ENCODE measurements at regions not wholly inside any gene's neighbourhood (a gene's known extent, or its start where the extent isn't known, plus 50 kb on each side); places are given as distances from the start of the nearest gene placed in this dataset.

GRCh38 chr5:164885179-164885578, 1379.8 kb downstream of the MAT2B start:
- Mint-ChIP-seq H3K9me3 (no peaks in the 10 kb centered on the region), H3K4me3 (no peak overlapping the region), H3K36me3 (ENCODE audit: low read depth) (no peaks in the 10 kb centered on the region), H3K27ac (no peak overlapping the region), H3K4me1 (ENCODE audit: low read depth) (no peaks in the 10 kb centered on the region), H3K27me3 (no peaks in the 10 kb centered on the region)
- intact Hi-C loops (cut with micrococcal nuclease) = no loop called here

GRCh38 chr5:164893071-164893470, 1387.7 kb downstream of the MAT2B start:
- no peak overlapping the region for H3K4me3 Mint-ChIP-seq
- no peaks in the 10 kb centered on the region for H3K27me3 Mint-ChIP-seq
- no peak overlapping the region for H3K27ac Mint-ChIP-seq
- H3K9me3 Mint-ChIP-seq = peaks cover 14% of the 10 kb centered on the region
- intact Hi-C loops (cut with micrococcal nuclease) = no loop called here
- H3K4me1 Mint-ChIP-seq (ENCODE audit: low read depth) = no peaks in the 10 kb centered on the region
- H3K36me3 Mint-ChIP-seq (ENCODE audit: low read depth) = no peaks in the 10 kb centered on the region

- H3K27ac Mint-ChIP-seq = no peak overlapping the region
- peaks cover 26% of the 10 kb centered on the region for H3K9me3 Mint-ChIP-seq
- no peaks in the 10 kb centered on the region for H3K36me3 Mint-ChIP-seq (ENCODE audit: low read depth)
Measured at GRCh38 chr5:164898705-164899104, 1393.3 kb downstream of the MAT2B start.

GRCh38 chr5:164909673-164910072, 1404.3 kb downstream of the MAT2B start:
- no peaks in the 10 kb centered on the region for H3K27me3 Mint-ChIP-seq

More at GRCh38 chr5:164898705-164899104, 1393.3 kb downstream of the MAT2B start:
- intact Hi-C loops (cut with micrococcal nuclease) = no loop called here
- Mint-ChIP-seq H3K4me3 (no peak overlapping the region), H3K27me3 (no peaks in the 10 kb centered on the region), H3K4me1 (ENCODE audit: low read depth) (no peaks in the 10 kb centered on the region)

GRCh38 chr5:164921722-164922121, 1416.3 kb downstream of the MAT2B start:
- no peaks in the 10 kb centered on the region for H3K4me1 Mint-ChIP-seq (ENCODE audit: low read depth)

More at GRCh38 chr5:164909673-164910072, 1404.3 kb downstream of the MAT2B start:
- Mint-ChIP-seq H3K9me3 (peaks cover 6% of the 10 kb centered on the region), H3K4me3 (no peak overlapping the region), H3K36me3 (ENCODE audit: low read depth) (no peaks in the 10 kb centered on the region), H3K27ac (no peak overlapping the region), H3K4me1 (ENCODE audit: low read depth) (no peaks in the 10 kb centered on the region)
- intact Hi-C loops (cut with micrococcal nuclease) = no loop called here

GRCh38 chr5:164934039-164934438, 1428.6 kb downstream of the MAT2B start:
- no peaks in the 10 kb centered on the region for H3K36me3 Mint-ChIP-seq (ENCODE audit: low read depth)
- no peak overlapping the region for H3K4me3 Mint-ChIP-seq
- H3K4me1 Mint-ChIP-seq (ENCODE audit: low read depth) = no peaks in the 10 kb centered on the region
- H3K27me3 Mint-ChIP-seq = no peaks in the 10 kb centered on the region
- H3K27ac Mint-ChIP-seq = no peak overlapping the region
- H3K9me3 Mint-ChIP-seq = peaks cover 28% of the 10 kb centered on the region
- intact Hi-C loops (cut with micrococcal nuclease) = no loop called here

More at GRCh38 chr5:164921722-164922121, 1416.3 kb downstream of the MAT2B start:
- Mint-ChIP-seq H3K27me3 (no peaks in the 10 kb centered on the region), H3K36me3 (ENCODE audit: low read depth) (no peaks in the 10 kb centered on the region), H3K27ac (no peak overlapping the region), H3K4me3 (no peak overlapping the region), H3K9me3 (peaks cover 31% of the 10 kb centered on the region)
- intact Hi-C loops (cut with micrococcal nuclease) = no loop called here

- intact Hi-C loops (cut with micrococcal nuclease) = no loop called here
- no peak overlapping the region for H3K27ac Mint-ChIP-seq
- no peaks in the 10 kb centered on the region for H3K27me3 Mint-ChIP-seq
- H3K9me3 Mint-ChIP-seq = peaks cover 28% of the 10 kb centered on the region
- H3K4me1 Mint-ChIP-seq (ENCODE audit: low read depth) = no peaks in the 10 kb centered on the region
- H3K36me3 Mint-ChIP-seq (ENCODE audit: low read depth) = no peaks in the 10 kb centered on the region
- no peak overlapping the region for H3K4me3 Mint-ChIP-seq
Measured at GRCh38 chr5:164934561-164934960, 1429.1 kb downstream of the MAT2B start.

- no peaks in the 10 kb centered on the region for H3K4me1 Mint-ChIP-seq (ENCODE audit: low read depth)
- no peaks in the 10 kb centered on the region for H3K36me3 Mint-ChIP-seq (ENCODE audit: low read depth)
- no peaks in the 10 kb centered on the region for H3K27me3 Mint-ChIP-seq
- H3K27ac Mint-ChIP-seq = no peak overlapping the region
- intact Hi-C loops (cut with micrococcal nuclease) = no loop called here
- peaks cover 9% of the 10 kb centered on the region for H3K9me3 Mint-ChIP-seq
- H3K4me3 Mint-ChIP-seq = no peak overlapping the region
Measured at GRCh38 chr5:164941132-164941531, 1435.7 kb downstream of the MAT2B start.

- Mint-ChIP-seq H3K27me3 (no peaks in the 10 kb centered on the region), H3K9me3 (no peaks in the 10 kb centered on the region), H3K4me1 (ENCODE audit: low read depth) (no peaks in the 10 kb centered on the region), H3K4me3 (no peak overlapping the region), H3K36me3 (ENCODE audit: low read depth) (no peaks in the 10 kb centered on the region), H3K27ac (no peak overlapping the region)
- intact Hi-C loops (cut with micrococcal nuclease) = no loop called here
Measured at GRCh38 chr5:164950927-164951326, 1445.5 kb downstream of the MAT2B start.

GRCh38 chr5:164951570-164951969, 1446.2 kb downstream of the MAT2B start:
- Mint-ChIP-seq H3K4me3 (no peak overlapping the region), H3K27ac (no peak overlapping the region), H3K4me1 (ENCODE audit: low read depth) (no peaks in the 10 kb centered on the region), H3K9me3 (no peaks in the 10 kb centered on the region), H3K27me3 (no peaks in the 10 kb centered on the region), H3K36me3 (ENCODE audit: low read depth) (no peaks in the 10 kb centered on the region)
- intact Hi-C loops (cut with micrococcal nuclease) = no loop called here

GRCh38 chr5:164958688-164959087, 1453.3 kb downstream of the MAT2B start:
- H3K9me3 Mint-ChIP-seq = no peaks in the 10 kb centered on the region
- no peak overlapping the region for H3K4me3 Mint-ChIP-seq
- no peaks in the 10 kb centered on the region for H3K27me3 Mint-ChIP-seq
- no peaks in the 10 kb centered on the region for H3K4me1 Mint-ChIP-seq (ENCODE audit: low read depth)
- no peak overlapping the region for H3K27ac Mint-ChIP-seq
- intact Hi-C loops (cut with micrococcal nuclease) = no loop called here
- no peaks in the 10 kb centered on the region for H3K36me3 Mint-ChIP-seq (ENCODE audit: low read depth)

- intact Hi-C loops (cut with micrococcal nuclease) = loop anchor here (10.0 kb wide), 1 partner anchor 245 kb away; no protein-coding TSS in a partner anchor
- no peaks in the 10 kb centered on the region for H3K36me3 Mint-ChIP-seq (ENCODE audit: low read depth)
- no peaks in the 10 kb centered on the region for H3K27me3 Mint-ChIP-seq
- no peaks in the 10 kb centered on the region for H3K9me3 Mint-ChIP-seq
- H3K4me1 Mint-ChIP-seq (ENCODE audit: low read depth) = no peaks in the 10 kb centered on the region
- H3K27ac Mint-ChIP-seq = no peak overlapping the region
- no peak overlapping the region for H3K4me3 Mint-ChIP-seq
Measured at GRCh38 chr5:164959761-164960160, 1454.3 kb downstream of the MAT2B start.

- intact Hi-C loops (cut with micrococcal nuclease) = loop anchor here (10.0 kb wide), 1 partner anchor 242 kb away; no protein-coding TSS in a partner anchor
- H3K27me3 Mint-ChIP-seq = no peaks in the 10 kb centered on the region
- H3K9me3 Mint-ChIP-seq = no peaks in the 10 kb centered on the region
- H3K4me3 Mint-ChIP-seq = no peak overlapping the region
- no peaks in the 10 kb centered on the region for H3K36me3 Mint-ChIP-seq (ENCODE audit: low read depth)
- H3K27ac Mint-ChIP-seq = no peak overlapping the region
- H3K4me1 Mint-ChIP-seq (ENCODE audit: low read depth) = no peaks in the 10 kb centered on the region
Measured at GRCh38 chr5:164962329-164962961, 1457.0 kb downstream of the MAT2B start.

- no peak overlapping the region for H3K27ac Mint-ChIP-seq
- no peaks in the 10 kb centered on the region for H3K36me3 Mint-ChIP-seq (ENCODE audit: low read depth)
- no peaks in the 10 kb centered on the region for H3K9me3 Mint-ChIP-seq
- H3K4me1 Mint-ChIP-seq (ENCODE audit: low read depth) = no peaks in the 10 kb centered on the region
- intact Hi-C loops (cut with micrococcal nuclease) = loop anchor here (10.0 kb wide), 1 partner anchor 238 kb away; no protein-coding TSS in a partner anchor
- no peaks in the 10 kb centered on the region for H3K27me3 Mint-ChIP-seq
- no peak overlapping the region for H3K4me3 Mint-ChIP-seq
Measured at GRCh38 chr5:164966611-164967010, 1461.2 kb downstream of the MAT2B start.

- Mint-ChIP-seq H3K4me1 (ENCODE audit: low read depth) (no peaks in the 10 kb centered on the region), H3K27me3 (no peaks in the 10 kb centered on the region), H3K4me3 (no peak overlapping the region), H3K9me3 (no peaks in the 10 kb centered on the region), H3K36me3 (ENCODE audit: low read depth) (no peaks in the 10 kb centered on the region), H3K27ac (no peak overlapping the region)
- intact Hi-C loops (cut with micrococcal nuclease) = loop anchor here (10.0 kb wide), 1 partner anchor 237 kb away; no protein-coding TSS in a partner anchor
Measured at GRCh38 chr5:164967354-164967753, 1461.9 kb downstream of the MAT2B start.

All from dendritic cell treated with granulocyte-macrophage colony-stimulating factor and Interleukin-4, amounts not matched to agents 40 ng/mL and 50 ng/mL, for 4 days (primary cell).